ENCODE measurements at regions not wholly inside any gene's neighbourhood (a gene's known extent, or its start where the extent isn't known, plus 50 kb on each side); places are given as distances from the start of the nearest gene placed in this dataset.
"Not testable (repeated sequence)": the region's sequence is repeated elsewhere in the genome, so short reads cannot be mapped to it uniquely, and the experiment has no call there.

DNA sequence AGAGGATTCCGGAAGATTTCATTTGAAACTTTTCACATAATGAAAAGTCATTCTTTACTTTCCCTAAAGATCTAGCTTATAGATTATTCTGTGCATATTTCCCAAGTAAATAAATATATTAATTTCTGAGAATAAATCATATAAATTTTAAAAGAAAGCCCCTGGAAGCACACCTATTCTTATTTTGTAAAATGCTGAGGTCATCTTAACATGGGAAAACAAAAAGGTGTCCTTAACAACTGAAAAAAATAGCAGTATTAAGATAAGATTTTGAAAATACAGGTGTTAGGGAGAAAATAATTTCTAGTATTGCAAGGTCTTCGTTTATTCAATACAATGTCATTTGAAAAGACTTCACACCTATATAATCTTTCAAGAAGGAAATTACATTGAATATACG is 567.5 kb upstream of the CHAC2 start:
- no peak for DNase-seq

DNA sequence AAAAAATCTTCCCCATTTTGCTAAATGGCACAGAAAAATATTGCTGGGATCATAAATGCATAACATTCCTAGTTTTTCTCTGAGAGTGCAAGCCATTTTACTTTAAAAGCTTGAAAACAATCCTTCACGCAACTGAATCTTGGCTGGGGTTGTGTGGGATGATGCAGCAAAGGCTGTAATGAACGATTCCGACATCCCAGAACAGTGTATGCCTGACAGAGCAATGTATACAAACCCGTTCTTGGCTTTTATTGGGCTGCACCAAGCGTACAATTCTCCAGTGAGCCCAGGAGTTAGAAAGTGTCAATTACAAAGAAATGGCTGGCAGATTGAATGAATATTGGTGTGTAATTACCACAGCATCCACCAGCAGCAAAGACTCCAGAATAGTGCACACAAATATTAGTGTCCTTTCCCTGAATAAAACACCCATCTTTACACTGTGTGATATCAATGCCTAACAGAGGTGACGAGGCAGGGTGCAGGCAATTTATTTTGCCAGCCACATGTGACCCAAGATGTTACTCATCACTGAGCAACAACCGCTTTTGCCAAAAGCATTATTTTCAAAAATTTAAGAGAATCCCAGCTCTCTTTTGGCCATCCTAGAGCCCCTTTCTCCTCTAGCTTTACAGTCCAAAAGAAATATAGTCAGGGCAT is 578.6 kb upstream of the CHAC2 start:
- DNase-seq: no peak

DNA sequence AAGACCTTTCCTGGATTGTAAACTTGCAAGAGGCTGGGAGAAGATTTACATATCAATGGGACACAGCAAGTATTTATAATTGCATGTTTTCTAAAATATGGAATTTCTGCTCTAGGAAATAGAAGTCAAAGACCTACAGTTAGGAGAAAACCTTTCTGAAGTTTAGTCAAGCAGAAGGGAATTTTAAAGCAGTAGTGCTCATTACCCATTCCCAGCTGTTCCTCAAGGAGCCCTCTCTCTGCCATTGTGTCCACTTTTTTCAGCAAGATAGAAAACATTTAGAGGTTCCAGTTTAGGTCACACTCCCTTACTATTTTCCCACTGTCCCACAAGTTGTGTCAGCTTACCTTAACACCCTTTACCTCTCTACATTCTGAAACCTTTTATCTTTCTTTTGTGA is 584.0 kb upstream of the CHAC2 start:
- no peak for DNase-seq

- DNase-seq: no peak
These were observed 585.0 kb upstream of the CHAC2 start for GRCh38 chr2:53182601-53183000.

DNA sequence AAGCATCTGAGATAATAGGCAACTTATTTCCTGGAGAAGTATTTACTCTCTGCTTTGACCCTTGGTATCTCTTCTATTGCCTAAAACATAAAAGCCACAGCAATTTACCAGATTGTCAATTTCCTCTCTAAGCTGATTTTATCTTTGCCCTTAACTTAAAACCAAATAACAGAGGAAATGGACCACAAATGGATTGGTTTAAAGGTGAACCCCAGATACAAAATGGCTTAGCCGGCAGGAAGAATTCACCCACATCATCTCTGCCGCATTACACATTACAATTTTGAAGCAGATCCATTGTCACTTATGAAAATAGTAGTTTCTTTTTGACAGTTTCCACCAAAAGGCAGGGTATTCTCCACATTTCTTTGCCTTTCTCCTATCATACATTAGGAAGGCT is 585.8 kb upstream of the CHAC2 start:
- DNase-seq: no peak

DNA sequence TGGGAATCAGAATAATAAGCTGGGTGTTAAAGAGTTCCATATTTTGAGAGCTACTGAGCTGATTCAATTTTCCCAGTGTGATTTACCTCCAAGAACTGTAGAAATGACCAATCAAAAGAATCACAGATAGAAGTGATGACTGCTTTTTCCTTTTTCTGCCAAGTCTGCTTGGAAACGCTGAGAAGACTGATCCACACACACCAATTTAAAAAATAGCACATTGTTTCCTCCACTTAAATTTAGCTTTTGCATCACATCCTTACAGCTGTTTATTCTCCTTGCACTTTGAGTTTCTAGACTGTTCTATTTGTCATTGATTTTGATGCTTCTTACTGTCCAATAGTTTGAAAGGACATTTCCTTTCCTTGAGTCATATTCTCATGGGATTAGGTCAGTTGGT is 590.3 kb upstream of the CHAC2 start:
- no peak for DNase-seq

DNA sequence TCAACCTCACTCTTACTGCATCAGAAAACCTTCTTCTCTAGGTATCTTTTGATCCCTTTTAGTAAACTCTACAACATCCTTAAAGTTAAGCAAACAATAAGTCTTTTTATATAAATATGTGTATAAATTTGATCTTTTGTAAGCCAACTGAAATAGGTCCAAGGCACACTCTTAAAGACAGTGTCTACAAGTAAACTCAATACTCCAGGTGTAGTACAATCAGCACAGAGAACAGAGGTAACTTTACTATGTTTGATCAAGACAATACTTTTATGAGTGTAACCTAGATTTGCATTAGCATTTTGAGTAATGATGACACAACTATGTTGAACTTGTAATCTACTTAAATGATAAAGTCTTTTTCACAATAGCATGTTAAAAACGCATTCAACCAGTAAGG is 593.1 kb upstream of the CHAC2 start:
- DNase-seq: no peak

DNA sequence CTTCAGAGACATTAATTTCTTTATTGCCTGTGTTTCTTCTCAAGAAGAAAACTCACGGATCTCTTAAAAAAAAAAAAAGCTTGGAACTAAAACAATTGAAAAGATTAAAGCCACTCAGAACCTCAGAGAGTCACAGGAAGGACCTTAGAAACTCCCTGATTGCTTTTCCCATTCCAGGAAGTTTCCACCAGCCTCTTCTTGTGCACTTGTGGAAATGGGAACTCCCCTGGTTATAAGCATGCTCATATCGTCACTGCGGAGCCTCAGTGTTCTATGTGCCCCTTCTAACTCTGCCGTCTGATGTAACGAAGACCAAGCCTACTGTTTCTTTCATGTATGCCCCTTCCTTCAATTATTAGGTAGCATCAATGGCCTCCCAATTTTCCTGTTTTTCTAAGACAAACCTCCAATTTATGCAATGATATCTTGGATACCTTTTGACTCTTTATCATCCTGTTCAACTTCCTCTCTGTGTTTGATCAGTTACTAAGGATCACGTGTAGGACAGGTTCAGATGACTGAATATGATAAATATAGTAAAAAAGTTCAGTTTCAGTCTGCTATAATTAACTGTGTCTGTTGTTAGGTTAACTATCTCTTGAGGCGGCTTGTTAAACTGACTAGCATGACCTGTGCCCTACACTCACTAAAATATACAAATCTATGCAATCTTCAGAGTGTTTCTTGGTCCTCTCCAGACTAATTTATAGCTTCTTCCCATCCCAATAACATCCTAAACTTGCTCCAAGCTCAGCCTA is 593.7 kb upstream of the CHAC2 start:
- no peak for DNase-seq

- DNase-seq: no peak
These were observed 594.5 kb upstream of the CHAC2 start for GRCh38 chr2:53173091-53173490.

- DNase-seq: no peak
These were observed 597.1 kb upstream of the CHAC2 start for GRCh38 chr2:53170466-53170865.

- DNase-seq: no peak
These were observed 600.4 kb upstream of the CHAC2 start for GRCh38 chr2:53167227-53167626.

DNA sequence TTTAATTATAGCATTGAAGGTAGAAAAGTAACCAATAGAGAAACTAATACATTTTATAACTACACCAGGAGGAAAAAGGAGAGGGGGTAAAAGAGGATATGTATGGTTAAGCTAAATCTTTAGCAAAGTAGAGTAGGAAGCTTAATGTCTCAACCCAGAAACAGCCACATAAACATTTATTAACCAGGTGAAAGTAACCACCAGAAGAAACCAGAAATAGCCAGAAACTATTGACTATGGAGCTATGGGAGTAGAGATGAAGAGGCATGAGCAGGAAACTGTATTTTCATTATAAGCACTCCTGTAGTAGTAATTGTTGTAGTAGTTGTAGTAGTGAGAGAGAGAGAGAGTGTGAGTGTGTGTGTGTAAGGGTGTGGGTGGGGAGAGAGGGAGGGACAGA is 617.5 kb upstream of the CHAC2 start:
- no peak for DNase-seq

DNA sequence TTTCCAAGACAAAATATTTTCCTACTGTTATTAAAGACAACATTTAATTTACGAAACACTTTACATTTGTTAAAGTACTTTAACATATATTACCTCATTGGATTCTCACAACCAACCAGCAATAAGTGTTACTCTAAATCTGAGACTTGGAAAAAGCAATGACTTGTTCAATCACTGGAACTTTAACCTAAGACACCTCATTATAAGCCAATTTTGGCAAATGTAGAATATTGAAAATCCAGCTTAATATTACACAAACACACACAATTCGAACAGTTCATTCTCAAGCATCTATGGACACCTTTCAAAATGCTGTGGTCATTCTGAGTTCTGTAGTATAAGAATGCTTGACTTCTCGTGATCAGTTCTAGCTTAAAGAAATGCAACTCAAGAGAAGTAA is 619.4 kb upstream of the CHAC2 start:
- no peak for DNase-seq

DNA sequence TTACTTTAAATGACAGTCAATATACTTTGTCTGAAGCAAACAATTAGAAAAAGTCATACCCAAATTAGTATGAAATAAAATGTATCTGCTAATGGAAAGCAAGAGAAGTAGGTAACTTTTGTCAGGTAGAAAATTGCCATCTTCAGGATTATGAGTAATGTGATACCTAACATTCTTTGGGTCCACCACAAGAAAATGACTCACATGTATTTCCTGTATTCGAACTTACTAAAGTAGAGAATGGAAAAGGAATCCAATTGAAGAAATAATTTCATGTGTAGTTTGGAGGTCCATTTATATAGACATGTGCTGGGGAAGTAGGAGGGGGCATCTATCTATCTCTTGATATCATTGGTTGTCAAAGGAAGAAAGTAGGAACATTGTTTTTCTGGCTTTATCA is 636.2 kb upstream of the CHAC2 start:
- no peak for DNase-seq

- no peak for DNase-seq
These were observed 637.1 kb upstream of the CHAC2 start for GRCh38 chr2:53130441-53130943.

GRCh38 chr2:53129851-53130250 is 637.8 kb upstream of the CHAC2 start:
- DNase-seq: no peak

GRCh38 chr2:53127061-53127650 is 640.4 kb upstream of the CHAC2 start:
- no peak for DNase-seq

- DNase-seq: no peak
These were observed 652.6 kb upstream of the CHAC2 start for GRCh38 chr2:53114991-53115390.

GRCh38 chr2:53114582-53114981 is 653.0 kb upstream of the CHAC2 start:
- no peak for DNase-seq

- DNase-seq: not testable (repeated sequence)
These were observed 655.2 kb upstream of the CHAC2 start for GRCh38 chr2:53112408-53112807.

DNA sequence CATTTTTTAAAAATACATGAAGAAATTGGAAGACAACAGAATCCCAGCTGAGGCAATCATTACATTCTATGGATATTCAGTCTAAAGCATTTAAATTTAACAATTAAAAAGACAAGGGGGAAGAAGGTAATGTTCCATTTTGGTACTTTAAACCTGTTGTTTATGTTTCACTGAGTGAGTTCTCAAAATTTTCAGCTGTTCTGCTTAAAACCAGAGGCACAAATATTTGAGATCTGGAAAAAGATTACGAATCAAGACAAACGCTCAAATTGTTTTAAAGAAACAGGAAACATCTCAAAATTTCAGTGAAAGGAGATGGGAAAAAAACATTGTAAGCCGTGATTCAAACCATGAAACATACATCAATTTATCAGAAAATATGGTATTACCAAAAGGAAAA is 656.2 kb upstream of the CHAC2 start:
- no peak for DNase-seq

DNA sequence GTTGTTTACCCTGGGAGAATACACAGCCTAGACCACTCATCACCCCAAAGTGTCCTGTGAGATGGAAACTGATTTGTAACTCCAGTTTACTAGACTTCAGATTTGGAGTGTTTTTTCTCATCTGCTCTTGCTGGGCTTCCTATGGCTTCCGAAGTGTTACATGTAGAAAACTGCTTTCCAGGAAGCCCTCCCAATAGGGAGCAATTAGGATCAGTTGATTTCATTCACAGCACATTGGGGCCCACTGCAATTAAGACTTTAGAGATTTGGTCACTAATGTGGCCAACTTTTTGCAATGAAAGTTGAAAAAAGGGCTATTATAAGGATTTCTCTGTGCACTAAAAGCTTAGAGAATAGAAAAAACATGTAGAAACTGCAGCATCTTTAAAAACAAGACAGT is 656.6 kb upstream of the CHAC2 start:
- DNase-seq: no peak

DNA sequence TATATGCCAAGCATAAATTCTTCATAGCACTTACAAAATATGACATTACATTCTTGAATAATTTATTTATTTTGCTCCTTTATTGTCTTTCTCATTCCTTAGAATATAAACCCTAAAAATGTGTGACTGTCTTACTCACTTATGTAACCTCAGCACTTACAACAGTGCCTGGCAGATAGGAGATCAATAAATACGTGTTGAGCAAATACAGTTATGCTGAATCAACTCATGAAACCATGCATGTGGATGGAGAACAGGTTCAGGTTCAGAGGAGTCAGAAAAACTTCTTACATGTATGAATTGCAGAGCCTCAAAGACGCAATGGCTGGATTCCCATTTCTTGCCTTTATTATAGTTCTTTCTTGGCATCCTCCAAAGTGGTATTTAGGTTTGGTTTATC is 659.4 kb upstream of the CHAC2 start:
- no peak for DNase-seq

GRCh38 chr2:53104263-53104662 is 663.3 kb upstream of the CHAC2 start:
- DNase-seq: no peak

Data from inflammatory macrophage (primary cell).